OCI-LY1 (cell line): ENCODE measurements at regions not wholly inside any gene's neighbourhood (a gene's known extent, or its start where the extent isn't known, plus 50 kb on each side); places are given as distances from the start of the nearest gene placed in this dataset.

Experiments used
- H2AFZ ChIP-seq: fragments of 200-600 bp; sonication (generic), shearing (Covaris generic); 2 replicates; pipeline ENCODE4 v1.6.0; 2014; ENCODE audit warnings: antibody characterized with exemption, mild to moderate bottlenecking, low read length
- H3F3A ChIP-seq: fragments of 200-600 bp; sonication (generic), shearing (Covaris generic); 2 replicates; pipeline ENCODE4 v1.6.0; 2014; ENCODE audit warnings: mild to moderate bottlenecking, antibody characterized with exemption, low read length, moderate library complexity; ENCODE audit not compliant: insufficient read depth
- H3K27ac ChIP-seq: fragments of 200-600 bp; sonication (generic); 2 replicates; pipeline ENCODE4 v1.5.1; 2014; ENCODE audit warnings: low read length, mixed run types, mild to moderate bottlenecking, low read depth; ENCODE audit not compliant: poor library complexity, severe bottlenecking
- H3K27me3 ChIP-seq: fragments of 200-600 bp; sonication (generic); 2 replicates; pipeline ENCODE4 v1.6.0; 2014; ENCODE audit warnings: antibody characterized with exemption, mild to moderate bottlenecking, low read length, moderate library complexity; ENCODE audit not compliant: insufficient read depth
- H3K36me3 ChIP-seq: fragments of 200-600 bp; sonication (generic); 2 replicates; pipeline ENCODE4 v1.6.1; 2014; ENCODE audit warnings: mild to moderate bottlenecking, antibody characterized with exemption, low read length, moderate library complexity, mixed read lengths; ENCODE audit not compliant: insufficient read depth
- H3K4me1 ChIP-seq: fragments of 200-600 bp; sonication (generic); 2 replicates; pipeline ENCODE4 v1.5.1; 2014; ENCODE audit warnings: mild to moderate bottlenecking, low read length, moderate library complexity; ENCODE audit not compliant: insufficient read depth, severe bottlenecking
- H3K4me2 ChIP-seq: fragments of 200-600 bp; sonication (generic), shearing (Covaris generic); 2 replicates; pipeline ENCODE4 v1.6.1; 2014; ENCODE audit warnings: low read length
- H3K4me3 ChIP-seq: fragments of 200-600 bp; sonication (generic); 2 replicates; pipeline ENCODE4 v1.5.1; 2014; ENCODE audit warnings: low read length, low read depth, mild to moderate bottlenecking, mixed read lengths; ENCODE audit not compliant: poor library complexity, severe bottlenecking
- H3K79me2 ChIP-seq: fragments of 200-600 bp; shearing (Covaris generic); 2 replicates; pipeline ENCODE4 v1.6.1; 2016; ENCODE audit warnings: mixed run types, low read length, mixed read lengths; ENCODE audit not compliant: insufficient read depth
- H3K9ac ChIP-seq: fragments of 200-600 bp; sonication (generic), shearing (Covaris generic); 2 replicates; pipeline ENCODE4 v1.6.1; 2014; ENCODE audit warnings: mild to moderate bottlenecking, low read length, mixed read lengths
- H3K9me2 ChIP-seq: fragments of 200-600 bp; sonication (generic), shearing (Covaris generic); 2 replicates; pipeline ENCODE4 v1.6.1; 2014; ENCODE audit warnings: low read depth, mild to moderate bottlenecking, low read length, mixed read lengths
- H3K9me3 ChIP-seq: fragments of 200-600 bp; shearing (Covaris generic); 2 replicates; pipeline ENCODE4 v1.6.1; 2014; ENCODE audit warnings: low read length, mixed read lengths
- H4K20me1 ChIP-seq: fragments of 200-600 bp; sonication (generic), shearing (Covaris generic); 2 replicates; pipeline ENCODE4 v1.6.0; 2016; ENCODE audit warnings: mild to moderate bottlenecking, low read length; ENCODE audit not compliant: insufficient read depth
- CTCF ChIP-seq: fragments of 200-600 bp; sonication (generic), shearing (Covaris generic); IDR thresholded peaks from 2 replicates; pipeline ENCODE4 v1.5.1; 2017; ENCODE audit warnings: mild to moderate bottlenecking, antibody characterized with exemption, low read length, moderate library complexity, mixed read lengths
- EZH2 ChIP-seq: fragments of 200-600 bp; sonication (generic), shearing (Covaris generic); IDR thresholded peaks from 2 replicates; pipeline ENCODE4 v1.8.0; 2017; ENCODE audit warnings: borderline replicate concordance, mixed run types, mild to moderate bottlenecking, antibody characterized with exemption, low read length, moderate library complexity, mixed read lengths

- Histone ChIP-seq H3K4me3 (no peak overlapping the region), H3K9ac (no peak overlapping the region), H3K4me2 (no peak overlapping the region), H3K4me1 (no peaks in the 10 kb centered on the region), H4K20me1 (no peaks in the 10 kb centered on the region), H3K79me2 (no peaks in the 10 kb centered on the region), H2AFZ (no peak overlapping the region), H3K9me3 (no peaks in the 10 kb centered on the region), H3F3A (no peaks in the 10 kb centered on the region), H3K27me3 (no peaks in the 10 kb centered on the region), H3K36me3 (no peaks in the 10 kb centered on the region), H3K27ac (no peak overlapping the region), H3K9me2 (no peaks in the 10 kb centered on the region)
- TF ChIP-seq EZH2 (no peak), CTCF (no peak)
Observed at GRCh38 chr12:111064154-111064553, 143.8 kb upstream of the MYL2 start.

GRCh38 chr12:111063295-111064026, 143.1 kb upstream of the MYL2 start:
- no peaks in the 10 kb centered on the region for H3K79me2 ChIP-seq
- H3K4me1 ChIP-seq = no peaks in the 10 kb centered on the region
- no peak overlapping the region for H3K4me2 ChIP-seq
- H2AFZ ChIP-seq = no peak overlapping the region
- H3K27ac ChIP-seq = no peak overlapping the region
- H3K4me3 ChIP-seq = no peak overlapping the region
- H3K9me3 ChIP-seq = no peaks in the 10 kb centered on the region
- no peak overlapping the region for H3K9ac ChIP-seq
- no peaks in the 10 kb centered on the region for H3K36me3 ChIP-seq
- no peaks in the 10 kb centered on the region for H3F3A ChIP-seq
- no peaks in the 10 kb centered on the region for H3K27me3 ChIP-seq
- H4K20me1 ChIP-seq = no peaks in the 10 kb centered on the region
- no peaks in the 10 kb centered on the region for H3K9me2 ChIP-seq
- TF ChIP-seq CTCF = no peak
- TF ChIP-seq EZH2 = no peak

DNA sequence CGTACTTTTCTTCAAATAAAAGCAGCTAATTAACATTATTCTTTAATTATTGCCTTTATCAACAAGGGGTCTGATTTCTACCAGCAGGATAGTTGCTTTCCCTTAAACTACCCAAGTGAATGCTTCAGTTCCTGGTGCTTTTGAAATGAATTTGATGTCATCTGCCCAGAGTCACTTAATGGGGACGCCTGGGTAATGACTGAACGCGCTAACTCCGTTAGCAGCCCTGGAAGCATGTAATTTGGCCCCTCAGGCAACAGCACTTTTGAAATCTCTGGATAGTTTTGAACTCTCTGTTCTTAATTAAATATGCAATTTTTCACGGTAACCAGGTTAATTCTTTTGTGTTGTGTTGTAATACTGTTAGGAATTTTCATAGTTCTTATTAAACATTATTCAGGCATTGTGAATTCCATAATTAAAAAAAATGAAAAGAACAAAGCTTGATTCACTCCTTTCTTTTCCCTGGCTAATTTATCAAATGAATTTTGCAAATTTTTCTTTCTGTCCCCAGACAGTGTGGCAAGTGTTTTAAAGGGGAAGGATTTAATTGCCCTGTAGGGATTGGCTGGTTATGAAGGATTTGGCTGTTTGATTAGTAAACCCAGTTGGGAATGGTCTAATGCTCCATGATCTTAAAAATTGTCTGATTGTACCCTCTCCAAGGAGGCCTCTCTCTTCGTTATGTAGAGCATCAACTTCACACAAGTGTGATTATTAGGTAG, 137.5 kb upstream of the MYL2 start:
- no peak overlapping the region for H3K9ac ChIP-seq
- H3K9me2 ChIP-seq = no peaks in the 10 kb centered on the region
- no peak overlapping the region for H3K4me3 ChIP-seq
- no peak overlapping the region for H3K27ac ChIP-seq
- no peaks in the 10 kb centered on the region for H3K4me1 ChIP-seq
- H2AFZ ChIP-seq = no peak overlapping the region
- TF ChIP-seq CTCF (no peak), EZH2 (no peak)
- no peaks in the 10 kb centered on the region for H3K79me2 ChIP-seq
- no peaks in the 10 kb centered on the region for H4K20me1 ChIP-seq
- no peaks in the 10 kb centered on the region for H3K9me3 ChIP-seq
- no peaks in the 10 kb centered on the region for H3K36me3 ChIP-seq
- no peaks in the 10 kb centered on the region for H3K27me3 ChIP-seq
- no peak overlapping the region for H3K4me2 ChIP-seq
- no peaks in the 10 kb centered on the region for H3F3A ChIP-seq
